NCI-H2227 (cell line): ENCODE measurements at regions not wholly inside any gene's neighbourhood (a gene's known extent, or its start where the extent isn't known, plus 50 kb on each side); places are given as distances from the start of the nearest gene placed in this dataset.

Experiments
- DNase-seq: peaks from one replicate; lab custom pipeline; 2025; ENCODE audit not compliant: unreplicated experiment; lab: John Stamatoyannopoulos, UW

DNA sequence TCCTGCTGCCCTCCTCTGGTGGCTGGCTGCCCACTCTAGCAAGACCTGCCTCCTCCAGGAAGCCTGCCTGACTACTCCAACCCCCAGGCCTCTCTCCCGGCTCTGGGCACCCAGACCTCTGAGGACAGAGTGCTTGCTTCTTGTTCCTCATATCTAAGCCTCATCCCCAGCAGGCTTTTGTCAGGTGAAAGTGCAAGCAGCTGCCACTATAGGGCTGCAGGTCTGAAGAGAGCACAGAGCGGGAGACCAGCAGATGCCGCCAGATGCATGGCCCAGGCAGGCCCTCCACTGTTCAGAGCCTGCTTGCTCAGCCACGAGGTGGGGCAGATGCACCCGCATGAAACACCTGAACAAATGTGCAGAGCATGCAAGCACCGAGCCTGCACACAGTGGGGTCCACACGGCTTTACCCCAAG, 73.0 kb downstream of the SERPINA3 start:
- DNase-seq, result no peak

GRCh38 chr14:94682736-94683135, 70.5 kb downstream of the SERPINA3 start:
- DNase-seq, result no peak

DNA sequence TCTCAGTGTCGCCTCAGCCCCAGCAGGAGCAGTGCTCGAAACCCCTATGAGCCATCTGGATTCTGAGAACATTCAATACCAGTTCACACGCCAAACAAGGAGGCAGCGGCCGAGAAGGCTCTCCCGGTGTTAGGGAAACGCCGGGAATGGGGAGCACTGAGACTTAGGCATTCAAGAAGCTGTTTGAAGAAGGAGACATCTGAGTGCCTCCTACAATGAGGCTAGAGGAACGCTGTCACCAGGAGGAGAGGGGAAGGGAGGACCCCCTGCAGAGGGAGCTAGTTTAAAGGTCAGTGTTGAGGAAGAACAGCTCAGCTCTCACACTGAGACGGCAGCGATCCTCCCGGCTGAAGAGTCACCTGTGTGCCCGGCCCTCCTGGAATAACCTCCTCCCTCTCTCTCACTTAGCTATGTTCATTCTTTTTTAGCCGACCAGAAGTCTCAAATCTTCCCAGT, 69.9 kb downstream of the SERPINA3 start:
- DNase-seq, result no peak

DNA sequence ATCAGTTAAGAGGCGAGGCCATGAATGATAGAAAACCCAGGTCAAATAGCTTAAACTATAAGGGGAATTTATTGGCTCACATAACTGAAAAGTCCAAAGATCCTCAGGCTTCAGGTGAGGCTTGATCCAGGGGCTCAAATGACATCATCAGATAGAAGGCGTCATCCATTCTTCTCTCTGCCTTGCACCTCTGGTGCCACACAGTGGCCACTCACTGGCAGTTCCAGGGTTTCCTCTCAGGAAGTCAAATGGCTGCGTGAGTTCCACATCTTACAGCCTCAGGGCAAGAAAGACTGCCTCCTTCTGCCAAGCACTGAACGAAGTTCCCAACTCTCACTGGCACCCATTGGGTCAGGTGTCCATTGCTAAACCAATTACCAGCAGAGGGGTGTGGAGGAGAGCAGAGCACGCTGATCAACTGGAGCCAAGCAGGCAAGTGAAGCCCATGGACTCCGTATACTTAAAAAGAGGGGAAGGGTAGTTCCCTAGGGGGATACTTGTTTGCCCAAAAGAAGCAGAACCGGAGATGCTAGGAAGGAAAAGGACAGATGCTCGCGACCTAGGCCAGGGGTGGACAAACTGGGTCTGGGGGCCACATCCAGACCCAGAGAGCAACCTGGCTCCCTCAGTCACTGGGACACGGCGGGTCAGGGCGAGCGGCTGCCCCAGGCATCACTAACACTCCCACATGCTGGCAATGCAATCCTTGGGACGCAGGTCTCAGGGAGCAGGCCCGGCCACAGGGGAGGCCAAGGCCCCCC, 69.3 kb downstream of the SERPINA3 start:
- no peak for DNase-seq

- DNase-seq, result no peak
These were observed 68.7 kb downstream of the SERPINA3 start for GRCh38 chr14:94680862-94681288.

- no peak for DNase-seq
These were observed 68.0 kb downstream of the SERPINA3 start for GRCh38 chr14:94679937-94680861.

GRCh38 chr14:94679106-94679810, 67.1 kb downstream of the SERPINA3 start:
- no peak for DNase-seq

DNA sequence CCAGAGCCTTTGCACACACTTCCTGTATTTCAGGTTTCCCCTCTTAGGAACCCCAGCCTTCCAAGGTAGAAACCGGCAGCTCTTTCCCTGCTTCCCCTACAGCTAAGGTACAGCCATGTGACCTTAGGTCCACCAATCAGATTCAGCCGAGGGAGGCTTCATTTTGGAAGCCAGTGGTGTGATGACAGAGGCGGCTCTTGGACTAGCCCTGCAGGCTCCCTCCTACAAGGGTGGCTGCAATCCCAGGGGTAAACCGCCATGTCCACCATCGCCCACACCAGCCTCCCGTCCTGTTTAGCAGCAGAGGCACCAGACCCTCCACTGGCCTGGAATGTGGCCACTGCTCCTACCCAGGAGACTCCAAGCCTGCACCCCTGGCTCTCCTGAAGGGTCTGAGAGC, 65.6 kb downstream of the SERPINA3 start:
- DNase-seq, result no peak

- no peak for DNase-seq
These were observed 65.0 kb downstream of the SERPINA3 start for GRCh38 chr14:94677213-94677612.

GRCh38 chr14:94676495-94677185, 64.4 kb downstream of the SERPINA3 start:
- no peak for DNase-seq

DNA sequence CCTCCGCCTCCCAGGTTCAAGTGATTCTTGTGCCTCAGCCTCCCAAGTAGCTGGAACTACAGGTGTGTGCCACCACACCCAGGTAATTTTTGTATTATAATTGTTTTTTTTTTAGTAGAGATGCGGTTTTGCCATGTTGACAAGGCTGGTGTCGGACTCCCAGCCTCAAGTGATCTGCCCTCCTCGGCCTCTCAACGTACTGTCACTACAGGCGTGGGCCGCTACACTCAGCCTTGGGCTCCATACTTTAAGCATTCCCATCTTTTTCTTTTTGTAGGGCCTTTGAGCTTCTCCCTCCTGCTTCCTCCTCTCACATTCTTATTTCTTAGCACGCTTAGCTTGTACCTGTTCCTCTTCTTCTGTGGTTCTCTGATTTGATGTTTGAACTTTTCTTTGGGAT, 62.8 kb downstream of the SERPINA3 start:
- DNase-seq, result no peak

- DNase-seq, result no peak
These were observed 61.6 kb downstream of the SERPINA3 start for GRCh38 chr14:94673781-94674231.
